Left ventricle myocardium inferior (tissue), 1 donor: ENCODE measurements at regions not wholly inside any gene's neighbourhood (a gene's known extent, or its start where the extent isn't known, plus 50 kb on each side); places are given as distances from the start of the nearest gene placed in this dataset.

Source experiments
- DNase-seq: peaks from one replicate; pipeline ENCODE4 v3.0.0-alpha.2; 2020
- H3K27ac ChIP-seq: fragments of 200-600 bp; replicated peaks from 2 replicates; pipeline ENCODE4 v1.8.0; 2021
- H3K27me3 ChIP-seq: fragments of 200-600 bp; 2 replicates; pipeline ENCODE4 v1.8.0; 2021; ENCODE audit warnings: low read depth
- H3K36me3 ChIP-seq: fragments of 200-600 bp; 2 replicates; pipeline ENCODE4 v1.8.0; 2021
- H3K4me1 ChIP-seq: fragments of 200-600 bp; 2 replicates; pipeline ENCODE4 v1.8.0; 2021
- H3K4me3 ChIP-seq: fragments of 200-600 bp; 2 replicates; pipeline ENCODE4 v1.8.0; 2021; ENCODE audit warnings: mild to moderate bottlenecking, moderate library complexity
- H3K9me3 ChIP-seq: fragments of 200-600 bp; replicated peaks from 2 replicates; pipeline ENCODE4 v1.8.0; 2021
- CTCF ChIP-seq: fragments of 200-600 bp; IDR thresholded peaks from 2 replicates; pipeline ENCODE4 v1.8.0; 2021; ENCODE audit warnings: antibody characterized with exemption, mild to moderate bottlenecking, borderline replicate concordance
- intact Hi-C: fragments of 100-400 bp; cut with micrococcal nuclease; formaldehyde crosslinking; loops from one replicate; pipeline ENCODE4 v1.11.0; 2022
- donor health status: DM: no; HTN: yes; CAD: no; lungs with severe emphysema.

DNA sequence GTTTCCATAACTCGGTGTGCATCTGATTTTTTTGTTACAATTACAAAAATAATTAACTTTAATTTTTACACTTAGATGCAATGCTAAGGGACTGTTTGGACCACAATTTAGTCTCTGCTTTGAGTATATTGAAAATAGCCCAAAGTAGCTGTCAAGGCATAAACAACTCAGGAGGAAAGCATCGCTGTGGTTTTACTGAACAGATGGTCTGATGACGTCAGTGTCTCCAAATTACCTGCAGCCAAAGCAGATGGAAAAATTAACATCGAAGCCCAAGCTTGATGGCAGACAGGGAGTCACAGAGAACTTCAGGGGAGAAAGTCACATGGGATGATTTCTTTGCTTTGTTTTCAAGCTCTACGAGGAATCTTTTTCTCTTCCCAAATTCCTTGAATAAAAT lies 83.1 kb upstream of the PLCL2 start:
- Histone ChIP-seq H3K4me1 (peaks cover 25% of the 10 kb centered on the region), H3K27ac (peak overlapping the region; percentile 48), H3K9me3 (no peaks in the 10 kb centered on the region), H3K27me3 (no peaks in the 10 kb centered on the region), H3K4me3 (no peak overlapping the region), H3K36me3 (no peaks in the 10 kb centered on the region)
- intact Hi-C loops: no loop called here
- no peak for DNase-seq
- TF ChIP-seq CTCF: no peak

GRCh38 chr3:16802389-16802788 lies 82.4 kb upstream of the PLCL2 start:
- no peaks in the 10 kb centered on the region for H3K36me3 ChIP-seq
- peaks cover 24% of the 10 kb centered on the region for H3K4me1 ChIP-seq
- intact Hi-C loops: no loop called here
- H3K4me3 ChIP-seq: no peak overlapping the region
- no peaks in the 10 kb centered on the region for H3K9me3 ChIP-seq
- no peak for DNase-seq
- H3K27me3 ChIP-seq: no peaks in the 10 kb centered on the region
- H3K27ac ChIP-seq: peak overlapping the region; percentile 48
- no peak for TF ChIP-seq CTCF

GRCh38 chr3:16803019-16803418 lies 81.7 kb upstream of the PLCL2 start:
- Histone ChIP-seq H3K36me3 (no peaks in the 10 kb centered on the region), H3K4me1 (peaks cover 28% of the 10 kb centered on the region), H3K27ac (no peak overlapping the region), H3K9me3 (no peaks in the 10 kb centered on the region), H3K27me3 (no peaks in the 10 kb centered on the region), H3K4me3 (no peak overlapping the region)
- TF ChIP-seq CTCF: no peak
- intact Hi-C loops: no loop called here
- DNase-seq: no peak

- no peaks in the 10 kb centered on the region for H3K27me3 ChIP-seq
- TF ChIP-seq CTCF: no peak
- intact Hi-C loops: no loop called here
Measured at GRCh38 chr3:16807391-16807790, 77.4 kb upstream of the PLCL2 start.

DNA sequence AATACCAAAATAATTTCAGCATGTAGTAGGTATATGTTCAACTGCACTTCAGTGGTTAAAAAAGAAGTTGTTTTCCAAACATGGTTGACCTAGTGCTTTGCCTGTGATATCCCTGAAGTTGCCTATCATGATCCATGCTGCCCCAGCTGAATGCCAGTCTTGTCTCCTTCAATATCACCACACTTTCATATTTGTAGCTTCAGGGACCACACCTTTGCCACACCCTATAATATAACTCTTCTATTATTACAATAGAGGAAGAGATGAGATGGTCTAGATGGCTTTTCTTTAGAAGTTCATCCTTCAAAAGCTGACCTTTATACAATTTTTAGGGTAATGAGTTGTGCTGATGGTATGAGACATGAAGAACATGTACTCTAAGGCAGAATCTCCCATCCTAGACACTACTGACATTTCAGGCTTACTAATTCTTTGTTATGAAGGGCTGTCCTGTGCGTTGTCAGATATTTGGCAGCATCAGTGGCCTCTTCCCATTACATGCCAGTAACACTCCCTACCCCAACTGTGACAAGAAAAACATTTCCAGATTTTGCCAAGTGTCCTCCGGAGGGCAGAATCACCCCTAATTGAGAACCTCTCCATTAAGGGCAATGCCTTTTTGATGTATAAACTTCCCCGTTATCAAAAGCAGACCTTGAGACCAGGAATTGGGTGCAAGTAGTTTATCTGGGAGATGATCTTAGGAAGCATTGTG lies 76.2 kb upstream of the PLCL2 start:
- peaks cover 27% of the 10 kb centered on the region for H3K4me1 ChIP-seq
- H3K27ac ChIP-seq: peak overlapping the region; percentile 10
- intact Hi-C loops: no loop called here

More at GRCh38 chr3:16807391-16807790, 77.4 kb upstream of the PLCL2 start:
- no peak overlapping the region for H3K4me3 ChIP-seq
- H3K9me3 ChIP-seq: no peaks in the 10 kb centered on the region
- H3K36me3 ChIP-seq: no peaks in the 10 kb centered on the region
- H3K27ac ChIP-seq: no peak overlapping the region
- no peak for DNase-seq
- H3K4me1 ChIP-seq: peaks cover 27% of the 10 kb centered on the region

More for the DNA sequence above, 76.2 kb upstream of the PLCL2 start:
- Histone ChIP-seq H3K4me3 (no peak overlapping the region), H3K9me3 (no peaks in the 10 kb centered on the region), H3K27me3 (no peaks in the 10 kb centered on the region), H3K36me3 (no peaks in the 10 kb centered on the region)
- no peak for TF ChIP-seq CTCF
- no peak for DNase-seq
